Neuronal stem cell (in vitro differentiated cells): ENCODE measurements at regions not wholly inside any gene's neighbourhood (a gene's known extent, or its start where the extent isn't known, plus 50 kb on each side); places are given as distances from the start of the nearest gene placed in this dataset.
"Not testable (repeated sequence)": the region's sequence is repeated elsewhere in the genome, so short reads cannot be mapped to it uniquely, and the experiment has no call there.

Experiments
- DNase-seq: peaks from one replicate; pipeline ENCODE4 v3.0.0-alpha.2; 2013; ENCODE audit warnings: low spot score
- H2AFZ ChIP-seq: one replicate; pipeline ENCODE4 v1.6.1; 2013; ENCODE audit warnings: mild to moderate bottlenecking, low read length, inconsistent platforms
- H2AK5ac ChIP-seq: 2 replicates; pipeline ENCODE4 v1.6.1; 2013; ENCODE audit warnings: low read depth, mild to moderate bottlenecking, inconsistent platforms, low read length, moderate library complexity, mixed read lengths
- H2BK120ac ChIP-seq: 2 replicates; pipeline ENCODE4 v1.6.1; 2013; ENCODE audit warnings: low read depth, mild to moderate bottlenecking, inconsistent platforms, low read length, moderate library complexity, mixed read lengths
- H2BK12ac ChIP-seq: one replicate; pipeline ENCODE4 v1.6.1; 2013; ENCODE audit warnings: low read length, inconsistent platforms
- H2BK15ac ChIP-seq: 2 replicates; pipeline ENCODE4 v1.6.1; 2013; ENCODE audit warnings: mild to moderate bottlenecking, low read length, inconsistent platforms, mixed read lengths
- H2BK5ac ChIP-seq: one replicate; pipeline ENCODE4 v1.6.1; 2013; ENCODE audit warnings: inconsistent platforms, mild to moderate bottlenecking, low read length, moderate library complexity
- H3K14ac ChIP-seq: one replicate; pipeline ENCODE4 v1.6.1; 2013; ENCODE audit warnings: low read length, inconsistent platforms
- H3K18ac ChIP-seq: 2 replicates; pipeline ENCODE4 v1.6.1; 2013; ENCODE audit warnings: low read length, inconsistent platforms
- H3K23ac ChIP-seq: 2 replicates; pipeline ENCODE4 v1.6.1; 2013; ENCODE audit warnings: low read depth, mild to moderate bottlenecking, mixed read lengths, low read length, inconsistent platforms; ENCODE audit not compliant: poor library complexity
- H3K27ac ChIP-seq: replicated peaks from 3 replicates; pipeline ENCODE4 v1.5.1; 2013; ENCODE audit warnings: low read length, inconsistent platforms
- H3K27me3 ChIP-seq, 3 experiments: 2 replicates each; pipeline ENCODE4 v1.6.1; 2013; ENCODE audit warnings: low read length in 3 of 3, mild to moderate bottlenecking in 2 of 3, inconsistent platforms in 1 of 3, low read depth in 1 of 3, mixed read lengths in 1 of 3, moderate library complexity in 1 of 3; ENCODE audit not compliant: control insufficient read depth in 3 of 3, insufficient read depth in 3 of 3
- H3K36me3 ChIP-seq, 2 donors: replicated peaks in 1 of 2; 2 replicates each; pipeline ENCODE4 v1.6.1; 2013; ENCODE audit warnings: low read length in 2 of 2; ENCODE audit not compliant: control insufficient read depth in 2 of 2, insufficient read depth in 2 of 2
- H3K4ac ChIP-seq: 2 replicates; pipeline ENCODE4 v1.6.1; 2013; ENCODE audit warnings: inconsistent platforms, mild to moderate bottlenecking, low read length, moderate library complexity
- H3K4me1 ChIP-seq, 2 donors: 1 replicate in 1 of 2; 2 replicates in 1 of 2; pipeline ENCODE4 v1.6.1; 2013; ENCODE audit warnings: low read length in 2 of 2, low read depth in 1 of 2; ENCODE audit not compliant: control insufficient read depth in 2 of 2, insufficient read depth in 1 of 2
- H3K4me2 ChIP-seq: one replicate; pipeline ENCODE4 v1.6.1; 2013; ENCODE audit warnings: mild to moderate bottlenecking, low read length, inconsistent platforms; ENCODE audit not compliant: insufficient read depth, poor library complexity, severe bottlenecking
- H3K4me3 ChIP-seq, 2 donors: 2 replicates each; pipeline ENCODE4 v1.5.1; 2013; ENCODE audit warnings: low read length in 2 of 2, mild to moderate bottlenecking in 2 of 2, inconsistent platforms in 1 of 2, moderate library complexity in 1 of 2
- H3K79me1 ChIP-seq: one replicate; pipeline ENCODE4 v1.6.1; 2013; ENCODE audit warnings: low read depth, mild to moderate bottlenecking, inconsistent platforms, low read length, moderate library complexity
- H3K9ac ChIP-seq: one replicate; pipeline ENCODE4 v1.6.1; 2013; ENCODE audit warnings: mild to moderate bottlenecking, low read depth, low read length, inconsistent platforms; ENCODE audit not compliant: poor library complexity
- H3K9me3 ChIP-seq, 2 donors: replicated peaks in 1 of 2; 2 replicates each; pipeline versions ENCODE3 to v1.6.1; 2013; ENCODE audit warnings: low read length in 2 of 2, mild to moderate bottlenecking in 2 of 2, inconsistent platforms in 1 of 2, low read depth in 1 of 2, mixed read lengths in 1 of 2, moderate library complexity in 1 of 2; ENCODE audit not compliant: control insufficient read depth in 2 of 2, insufficient read depth in 1 of 2
- H4K8ac ChIP-seq: one replicate; pipeline ENCODE4 v1.6.1; 2013; ENCODE audit warnings: low read depth, mild to moderate bottlenecking, inconsistent platforms, low read length, moderate library complexity
- H4K91ac ChIP-seq: one replicate; pipeline ENCODE4 v1.6.1; 2013; ENCODE audit warnings: low read length, low read depth, mild to moderate bottlenecking, inconsistent platforms; ENCODE audit not compliant: poor library complexity
- WGBS, 2 donors: extraction: QIAGEN DNeasy Blood & Tissue Kit; methylation state at CpG; one replicate each; pipeline ENCODE4 v1.1.7; 2013; ENCODE audit warnings: missing lambda C conversion rate in 2 of 2, mixed read lengths in 1 of 2; ENCODE audit not compliant: insufficient read length in 2 of 2, insufficient replicate concordance in 1 of 2; ENCODE audit errors: extremely low coverage in 2 of 2; 5-methylcytosine and 5-hydroxymethylcytosine counted together

DNA sequence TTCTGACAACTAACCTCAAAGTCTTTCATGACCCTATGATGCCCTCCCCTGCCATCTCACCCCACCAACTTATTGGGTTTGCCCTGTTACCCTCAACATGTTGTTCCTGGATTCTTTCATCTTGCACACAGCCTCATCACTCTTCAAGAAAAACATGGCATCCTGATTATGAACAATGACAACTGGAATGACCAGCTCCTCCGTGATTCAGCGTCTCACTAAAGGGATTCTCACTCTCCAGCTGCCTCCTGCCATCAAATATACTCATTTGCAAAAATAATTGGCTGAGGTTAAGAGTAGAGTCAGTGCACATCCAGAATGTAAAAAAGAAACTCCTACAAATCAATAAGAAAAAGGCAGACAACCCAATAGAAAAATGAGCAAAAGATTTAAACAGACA lies 59.7 kb upstream of the MDGA1 start:
- H3K36me3 ChIP-seq: no peaks in the 10 kb centered on the region
- H4K91ac ChIP-seq: no peak overlapping the region
- H3K14ac ChIP-seq: no peak overlapping the region
- no peaks in the 10 kb centered on the region for H3K9me3 ChIP-seq
- H3K27me3 ChIP-seq: peaks cover 0 to 25% (median 1%) of the 10 kb centered on the region in 3 experiments
- H3K23ac ChIP-seq: no peak overlapping the region
- WGBS, 2 donors: no CpG with 5 or more reads among the region's 2 CpGs
- H3K4ac ChIP-seq: no peak overlapping the region
- no peak overlapping the region for H2AFZ ChIP-seq
- no peak overlapping the region for H3K4me3 ChIP-seq
- H2AK5ac ChIP-seq: no peak overlapping the region
- H2BK120ac ChIP-seq: no peak overlapping the region
- no peak overlapping the region for H2BK12ac ChIP-seq
- no peak overlapping the region for H3K18ac ChIP-seq
- H3K27ac ChIP-seq: no peak overlapping the region
- no peak overlapping the region for H3K9ac ChIP-seq
- H2BK15ac ChIP-seq: no peak overlapping the region
- no peak overlapping the region for H2BK5ac ChIP-seq
- no peaks in the 10 kb centered on the region for H3K4me1 ChIP-seq
- H4K8ac ChIP-seq: no peak overlapping the region
- DNase-seq: no peak
- H3K4me2 ChIP-seq: no peak overlapping the region
- no peaks in the 10 kb centered on the region for H3K79me1 ChIP-seq

DNA sequence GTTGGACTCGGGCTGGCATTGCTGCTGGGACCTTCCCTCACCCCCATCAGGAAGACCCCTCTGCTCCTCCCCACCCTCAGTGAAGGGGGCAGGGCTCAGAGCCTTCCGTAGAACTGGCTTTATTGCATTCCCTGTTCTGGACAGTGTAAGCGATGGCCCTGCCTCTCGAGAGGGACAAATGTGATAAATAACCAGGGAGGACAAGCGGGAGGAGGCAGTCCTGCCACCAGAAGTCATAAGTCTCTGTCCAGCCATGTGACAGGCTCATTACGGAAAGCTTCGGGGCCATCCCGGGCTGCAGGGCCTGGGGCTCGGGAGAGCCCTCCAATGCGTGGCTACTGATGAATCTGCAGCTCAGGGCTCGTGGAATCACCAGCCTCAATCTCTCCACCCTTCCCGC lies 58.5 kb upstream of the MDGA1 start:
- H3K4me1 ChIP-seq: no peaks in the 10 kb centered on the region
- H2BK15ac ChIP-seq: no peak overlapping the region
- DNase-seq: no peak
- no peak overlapping the region for H3K14ac ChIP-seq
- H2BK120ac ChIP-seq: no peak overlapping the region
- no peak overlapping the region for H4K8ac ChIP-seq
- no peak overlapping the region for H3K9ac ChIP-seq
- H2BK5ac ChIP-seq: no peak overlapping the region
- no peaks in the 10 kb centered on the region for H3K9me3 ChIP-seq
- H3K4me3 ChIP-seq: peak overlapping the region in 1 of 2 donors; percentile 54
- no peaks in the 10 kb centered on the region for H3K36me3 ChIP-seq
- peaks cover 0 to 15% (median 1%) of the 10 kb centered on the region in 3 experiments for H3K27me3 ChIP-seq
- H2BK12ac ChIP-seq: no peak overlapping the region
- no peak overlapping the region for H3K4ac ChIP-seq
- peak overlapping the region; percentile 1 for H3K23ac ChIP-seq
- no CpG with 5 or more reads among the region's 12 CpGs for WGBS, 2 donors
- H3K4me2 ChIP-seq: no peak overlapping the region
- H4K91ac ChIP-seq: no peak overlapping the region
- H2AFZ ChIP-seq: no peak overlapping the region
- no peak overlapping the region for H2AK5ac ChIP-seq
- H3K27ac ChIP-seq: no peak overlapping the region
- H3K79me1 ChIP-seq: no peaks in the 10 kb centered on the region
- peak overlapping the region; percentile 62 for H3K18ac ChIP-seq

DNA sequence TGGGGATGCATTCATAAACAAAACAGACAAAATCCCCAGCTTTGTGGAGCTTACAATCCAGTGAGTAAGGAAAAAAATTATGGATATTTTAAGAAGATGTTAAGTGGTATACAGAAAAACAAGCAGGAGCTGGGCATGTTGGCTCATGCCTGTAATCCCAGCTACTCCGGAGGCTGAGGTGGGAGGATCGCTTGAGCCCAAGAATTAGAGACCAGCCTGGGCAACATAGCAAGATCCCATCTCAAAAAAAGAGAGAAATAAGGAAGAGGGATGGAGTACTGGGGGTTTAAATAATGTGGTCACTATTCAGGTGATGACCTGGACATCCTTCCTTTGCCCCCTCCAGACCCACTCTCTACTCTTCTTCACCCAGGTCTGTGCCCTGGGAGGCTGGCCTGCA lies 55.0 kb upstream of the MDGA1 start:
- Histone ChIP-seq H3K9ac (no peak overlapping the region), H2BK12ac (no peak overlapping the region), H3K14ac (no peak overlapping the region), H2BK5ac (no peak overlapping the region), H3K4me1 (no peaks in the 10 kb centered on the region), H3K18ac (no peak overlapping the region), H4K8ac (no peak overlapping the region), H2BK120ac (no peak overlapping the region), H3K4ac (no peak overlapping the region), H3K4me2 (no peak overlapping the region), H4K91ac (no peak overlapping the region), H3K23ac (no peak overlapping the region), H2AFZ (no peak overlapping the region), H3K9me3 (no peaks in the 10 kb centered on the region), H3K79me1 (no peaks in the 10 kb centered on the region), H2AK5ac (peak overlapping the region; percentile 78), H3K27ac (no peak overlapping the region), H3K4me3 (no peak overlapping the region), H2BK15ac (no peak overlapping the region), H3K36me3 (no peaks in the 10 kb centered on the region), H3K27me3 (peaks cover 0 to 13% (median 1%) of the 10 kb centered on the region in 3 experiments)
- DNase-seq: no peak
- no CpG with 5 or more reads among the region's 2 CpGs for WGBS, 2 donors

DNA sequence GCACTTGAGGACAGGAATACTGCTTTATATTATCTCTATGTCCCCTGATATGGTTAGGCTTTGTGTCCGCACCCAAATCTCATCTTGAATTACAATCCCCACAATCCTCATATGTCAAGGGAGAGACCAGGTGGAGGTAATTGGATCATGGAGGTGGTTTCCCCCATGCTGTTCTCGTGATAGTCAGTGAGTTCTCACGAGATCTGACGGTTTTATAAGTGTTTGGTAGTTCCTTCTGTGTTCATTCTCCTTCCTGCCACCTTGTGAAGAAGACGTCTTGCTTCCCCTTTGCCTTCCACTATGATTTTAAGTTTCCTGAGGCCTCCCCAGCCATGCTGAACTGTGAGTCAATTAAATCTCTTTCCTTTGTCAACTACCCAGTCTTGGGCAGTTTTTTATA lies 51.7 kb upstream of the MDGA1 start:
- H2BK5ac ChIP-seq, H3K9me3 ChIP-seq, H2BK15ac ChIP-seq, H3K36me3 ChIP-seq, H4K8ac ChIP-seq, H2BK120ac ChIP-seq, H3K18ac ChIP-seq, DNase-seq, H3K4me2 ChIP-seq, H3K23ac ChIP-seq, H3K4me3 ChIP-seq, H3K14ac ChIP-seq, H2AFZ ChIP-seq, H3K9ac ChIP-seq, H3K27ac ChIP-seq, H3K4me1 ChIP-seq, H2AK5ac ChIP-seq, H3K79me1 ChIP-seq, H3K4ac ChIP-seq, H2BK12ac ChIP-seq, H4K91ac ChIP-seq: not testable (repeated sequence)
- WGBS, 2 donors: no CpG with 5 or more reads among the region's 5 CpGs
- H3K27me3 ChIP-seq: peaks cover 0 to 18% (median 0%) of the 10 kb centered on the region in 3 experiments
